Esophagus mucosa (tissue), 1 donor: ENCODE measurements at regions not wholly inside any gene's neighbourhood (a gene's known extent, or its start where the extent isn't known, plus 50 kb on each side); places are given as distances from the start of the nearest gene placed in this dataset.
"Not testable (repeated sequence)": the region's sequence is repeated elsewhere in the genome, so short reads cannot be mapped to it uniquely, and the experiment has no call there.

Experiments used
- ATAC-seq: fragments of 200-7000 bp; cut with Tn5 transposase; one replicate; pipeline ENCODE4 v1.9.1; 2020
- donor health status: DM: yes; HTN: yes; CAD: no.

GRCh38 chr10:20652424-20652823, 244.7 kb downstream of the NEBL start:
- not testable (repeated sequence) for ATAC-seq

- ATAC-seq = no peak
These were observed 248.7 kb downstream of the NEBL start for GRCh38 chr10:20648263-20648874.

- ATAC-seq = no peak
These were observed 249.4 kb downstream of the NEBL start for GRCh38 chr10:20647756-20648155.

GRCh38 chr10:20644421-20644820, 252.7 kb downstream of the NEBL start:
- ATAC-seq = no peak

- no peak for ATAC-seq
These were observed 255.5 kb downstream of the NEBL start for GRCh38 chr10:20641605-20642004.

GRCh38 chr10:20635570-20635969, 261.5 kb downstream of the NEBL start:
- no peak for ATAC-seq

- ATAC-seq = no peak
These were observed 262.3 kb downstream of the NEBL start for GRCh38 chr10:20634839-20635238.

- ATAC-seq = no peak
These were observed 263.4 kb downstream of the NEBL start for GRCh38 chr10:20633714-20634113.

GRCh38 chr10:20632696-20633095, 264.4 kb downstream of the NEBL start:
- ATAC-seq = no peak

- no peak for ATAC-seq
These were observed 265.9 kb downstream of the NEBL start for GRCh38 chr10:20631229-20631628.

GRCh38 chr10:20630092-20630643, 266.9 kb downstream of the NEBL start:
- no peak for ATAC-seq

GRCh38 chr10:20627946-20628507, 269.1 kb downstream of the NEBL start:
- no peak for ATAC-seq

GRCh38 chr10:20627087-20627486, 270.0 kb downstream of the NEBL start:
- no peak for ATAC-seq

GRCh38 chr10:20625868-20626267, 271.2 kb downstream of the NEBL start:
- ATAC-seq = no peak

GRCh38 chr10:20624642-20625041, 272.5 kb downstream of the NEBL start:
- ATAC-seq = no peak

GRCh38 chr10:20623546-20623945, 273.6 kb downstream of the NEBL start:
- ATAC-seq = no peak

- no peak for ATAC-seq
These were observed 274.4 kb downstream of the NEBL start for GRCh38 chr10:20622531-20623211.

- ATAC-seq = no peak
These were observed 276.1 kb downstream of the NEBL start for GRCh38 chr10:20620981-20621380.

GRCh38 chr10:20618011-20618547, 279.0 kb downstream of the NEBL start:
- ATAC-seq = no peak

GRCh38 chr10:20616918-20617810, 279.9 kb downstream of the NEBL start:
- no peak for ATAC-seq

- no peak for ATAC-seq
These were observed 280.9 kb downstream of the NEBL start for GRCh38 chr10:20616056-20616671.

GRCh38 chr10:20615395-20615794, 281.7 kb downstream of the NEBL start:
- no peak for ATAC-seq
